ENCODE measurements at regions not wholly inside any gene's neighbourhood (a gene's known extent, or its start where the extent isn't known, plus 50 kb on each side); places are given as distances from the start of the nearest gene placed in this dataset.

DNA sequence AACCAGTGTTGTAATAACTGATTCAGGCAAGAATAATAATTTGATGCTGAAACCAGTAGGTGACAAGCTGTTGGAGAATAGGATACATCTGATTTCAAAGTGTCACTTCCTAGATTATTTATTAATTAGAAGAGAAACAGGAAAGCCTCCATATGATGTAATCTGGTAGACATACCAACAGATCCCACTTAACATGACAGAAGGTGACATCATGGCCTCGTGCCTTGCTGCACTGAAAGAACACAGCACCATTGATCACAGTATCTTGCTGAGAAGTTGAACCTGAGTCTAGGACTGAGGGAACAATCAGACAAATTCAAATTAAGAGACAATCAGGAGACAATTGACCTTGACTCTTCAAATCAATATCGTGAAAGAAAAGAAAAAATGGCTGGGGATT lies 131.6 kb upstream of the DLGAP1 start:
- TF ChIP-seq POLR2A (IDR thresholded peaks at IDR 0.05; ENCODE audit: low read depth, low read length) (no peak), TAF1 (IDR thresholded peaks at IDR 0.05; ENCODE audit: low read depth, low read length) (no peak), POLR2AphosphoS5 (IDR thresholded peaks at IDR 0.05; ENCODE audit: low read depth, low read length) (no peak), SPI1 (IDR thresholded peaks at IDR 0.05; ENCODE audit: low read depth, low read length) (no peak), PAX5 (IDR thresholded peaks at IDR 0.05; ENCODE audit: insufficient read depth, low read length, severe bottlenecking) (no peak), POU2F2 (IDR thresholded peaks at IDR 0.05; ENCODE audit: low read depth, low read length) (no peak)

All from GM12891 (cell line).